Activated T-helper 2 cell treated with anti-CD3 and anti-CD28 coated beads, Interferon-gamma antibody, Interleukin-2, Interleukin-4, amounts not matched to agents 10 μg/mL and 5 μg/mL and 100 μg/mL, durations not matched to agents 14 hours and 24 hours and 36 hours (primary cell): ENCODE measurements at regions not wholly inside any gene's neighbourhood (a gene's known extent, or its start where the extent isn't known, plus 50 kb on each side); places are given as distances from the start of the nearest gene placed in this dataset.

Source experiments
- DNase-seq: peaks from one replicate; pipeline ENCODE4 v3.0.0; 2021; ENCODE audit warnings: low spot score
- H3K27ac Mint-ChIP-seq: one replicate; pipeline ENCODE4 v1.8.0; 2021; ENCODE audit warnings: mixed read lengths
- H3K27me3 Mint-ChIP-seq: one replicate; pipeline ENCODE4 v1.8.0; 2021; ENCODE audit warnings: low read depth, mixed read lengths
- H3K36me3 Mint-ChIP-seq: one replicate; pipeline ENCODE4 v1.8.0; 2021; ENCODE audit warnings: low read depth, mixed read lengths
- H3K4me1 Mint-ChIP-seq: one replicate; pipeline ENCODE4 v1.8.0; 2021; ENCODE audit warnings: low read depth, mixed read lengths
- H3K4me3 Mint-ChIP-seq: one replicate; pipeline ENCODE4 v1.8.0; 2021; ENCODE audit warnings: low read depth, mild to moderate bottlenecking, moderate library complexity, mixed read lengths
- H3K9me3 Mint-ChIP-seq: one replicate; pipeline ENCODE4 v1.8.0; 2021; ENCODE audit warnings: mixed read lengths
- intact Hi-C: fragments of 100-400 bp; cut with micrococcal nuclease; formaldehyde crosslinking; loops from one replicate; pipeline ENCODE4 v1.15.1; 2023

GRCh38 chr4:54976031-54976430 is 149.4 kb downstream of the KDR start:
- Mint-ChIP-seq H3K36me3 (no peaks in the 10 kb centered on the region), H3K4me3 (no peak overlapping the region), H3K9me3 (no peaks in the 10 kb centered on the region), H3K27me3 (peaks cover 8% of the 10 kb centered on the region), H3K27ac (no peak overlapping the region), H3K4me1 (peaks cover 3% of the 10 kb centered on the region)
- intact Hi-C loops, result no loop called here
- no peak for DNase-seq

DNA sequence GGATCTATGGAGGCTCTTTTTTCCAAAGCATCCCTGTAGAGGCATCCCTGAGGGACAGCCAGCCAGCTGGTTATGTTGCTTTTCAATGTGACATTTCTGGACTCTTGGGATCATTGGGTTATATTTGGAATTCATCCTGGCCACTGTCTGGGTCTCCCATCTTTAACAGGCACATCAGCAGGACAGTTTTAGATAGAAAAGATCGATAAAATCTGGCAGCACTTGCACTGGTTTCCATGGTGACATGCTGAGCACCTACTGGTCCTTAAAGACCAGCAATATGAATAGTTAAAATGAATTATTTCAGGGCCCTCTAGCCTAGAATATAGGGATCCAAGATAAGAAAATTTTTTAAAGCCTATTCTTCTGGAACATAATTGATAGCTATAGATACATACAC is 151.6 kb downstream of the KDR start:
- intact Hi-C loops, result no loop called here
- DNase-seq, result no peak
- Mint-ChIP-seq H3K36me3 (no peaks in the 10 kb centered on the region), H3K27ac (no peak overlapping the region), H3K4me1 (peaks cover 3% of the 10 kb centered on the region), H3K4me3 (no peak overlapping the region), H3K27me3 (peaks cover 7% of the 10 kb centered on the region), H3K9me3 (no peaks in the 10 kb centered on the region)

DNA sequence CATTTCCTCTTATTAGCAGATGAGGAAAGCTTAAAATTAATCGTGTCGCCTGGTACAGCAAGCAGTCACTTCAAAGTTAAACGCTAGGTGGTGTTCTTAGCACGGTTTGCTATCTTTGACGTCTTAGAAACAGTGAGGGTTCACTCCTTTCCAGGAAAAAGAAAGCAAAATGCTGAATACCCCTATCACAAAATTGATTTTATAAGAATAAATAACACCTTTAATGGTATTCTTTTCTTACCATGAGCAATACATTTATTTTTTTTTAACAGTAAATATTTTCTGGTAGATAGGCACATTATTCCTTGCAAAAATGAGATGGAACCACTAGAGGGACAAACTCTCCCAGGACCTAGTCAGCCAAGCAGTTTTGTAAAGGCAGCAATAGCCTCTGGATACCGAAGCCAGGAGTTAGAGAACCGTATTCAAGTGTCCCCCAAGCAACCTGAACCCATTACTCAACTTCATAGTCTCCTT is 153.9 kb downstream of the KDR start:
- no peak for DNase-seq

DNA sequence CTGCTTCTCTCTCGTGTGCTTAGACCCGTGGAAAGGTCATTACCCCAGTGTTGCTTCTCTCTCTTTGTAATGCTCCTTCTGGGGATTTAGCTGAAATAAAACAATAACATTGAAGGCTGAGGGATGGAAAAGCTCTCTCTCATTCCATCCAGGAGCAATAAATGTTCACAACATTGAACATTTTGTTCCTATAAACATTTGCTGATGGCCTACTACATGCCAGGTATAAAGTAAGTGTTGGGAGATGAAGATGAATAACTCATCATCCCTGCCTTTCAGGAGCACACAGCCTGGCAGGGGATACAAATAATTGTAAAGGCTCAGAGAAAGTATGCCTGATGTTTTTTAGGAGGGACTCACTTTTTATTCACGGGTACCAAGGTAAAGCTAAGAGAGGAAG is 158.1 kb downstream of the KDR start:
- Mint-ChIP-seq H3K27ac (no peak overlapping the region), H3K36me3 (no peaks in the 10 kb centered on the region), H3K4me3 (no peak overlapping the region), H3K4me1 (peaks cover 3% of the 10 kb centered on the region), H3K9me3 (no peaks in the 10 kb centered on the region), H3K27me3 (peaks cover 2% of the 10 kb centered on the region)
- DNase-seq, result no peak
- intact Hi-C loops, result loop anchor here (10.0 kb wide), 1 partner anchor 652 kb away; no protein-coding TSS in a partner anchor

More for the DNA sequence above, 153.9 kb downstream of the KDR start:
- Mint-ChIP-seq H3K4me1 (peaks cover 3% of the 10 kb centered on the region), H3K27me3 (peaks cover 5% of the 10 kb centered on the region), H3K27ac (no peak overlapping the region), H3K4me3 (no peak overlapping the region), H3K9me3 (no peaks in the 10 kb centered on the region), H3K36me3 (no peaks in the 10 kb centered on the region)
- intact Hi-C loops, result loop anchor here (1.0 kb wide), 1 partner anchor 350 kb away; no protein-coding TSS in a partner anchor

- H3K4me3 Mint-ChIP-seq, result no peak overlapping the region
- H3K27ac Mint-ChIP-seq, result no peak overlapping the region
- H3K36me3 Mint-ChIP-seq, result no peaks in the 10 kb centered on the region
- intact Hi-C loops, result loop anchor here (10.0 kb wide), 1 partner anchor 647 kb away; no protein-coding TSS in a partner anchor
- no peak for DNase-seq
- H3K4me1 Mint-ChIP-seq, result peaks cover 3% of the 10 kb centered on the region
- H3K9me3 Mint-ChIP-seq, result no peaks in the 10 kb centered on the region
- peaks cover 2% of the 10 kb centered on the region for H3K27me3 Mint-ChIP-seq
Observed at GRCh38 chr4:54961357-54961975, 163.9 kb downstream of the KDR start.

GRCh38 chr4:54959651-54960116 is 165.7 kb downstream of the KDR start:
- Mint-ChIP-seq H3K27ac (no peak overlapping the region), H3K9me3 (no peaks in the 10 kb centered on the region), H3K4me3 (no peak overlapping the region), H3K36me3 (no peaks in the 10 kb centered on the region), H3K27me3 (peaks cover 2% of the 10 kb centered on the region), H3K4me1 (peaks cover 3% of the 10 kb centered on the region)
- no peak for DNase-seq
- intact Hi-C loops, result loop anchor here (10.0 kb wide), 1 partner anchor 645 kb away; no protein-coding TSS in a partner anchor

DNA sequence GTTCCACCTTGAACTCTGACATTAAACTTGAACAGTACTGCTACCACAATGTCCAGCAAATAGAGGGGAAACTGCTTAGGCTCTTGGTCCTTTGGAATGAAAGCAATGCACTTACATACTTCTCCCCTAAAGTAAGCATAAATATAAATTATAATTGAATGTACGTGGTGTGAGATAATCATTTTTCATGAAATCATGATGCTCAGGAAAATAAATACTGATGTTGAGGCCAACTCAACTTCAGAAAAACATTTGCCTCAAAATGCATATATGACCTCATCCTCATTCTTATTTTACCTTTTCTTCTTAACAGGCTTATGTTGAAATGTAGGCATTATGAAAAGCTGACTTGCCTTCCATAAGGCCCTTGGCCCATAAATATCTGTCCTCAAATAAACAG is 166.3 kb downstream of the KDR start:
- H3K4me3 Mint-ChIP-seq, result no peak overlapping the region
- no peaks in the 10 kb centered on the region for H3K9me3 Mint-ChIP-seq
- H3K27me3 Mint-ChIP-seq, result no peaks in the 10 kb centered on the region
- intact Hi-C loops, result no loop called here
- H3K27ac Mint-ChIP-seq, result no peak overlapping the region
- H3K4me1 Mint-ChIP-seq, result peaks cover 3% of the 10 kb centered on the region
- no peaks in the 10 kb centered on the region for H3K36me3 Mint-ChIP-seq
- no peak for DNase-seq

- Mint-ChIP-seq H3K36me3 (no peaks in the 10 kb centered on the region), H3K4me3 (no peak overlapping the region), H3K27me3 (no peaks in the 10 kb centered on the region), H3K27ac (no peak overlapping the region), H3K9me3 (no peaks in the 10 kb centered on the region), H3K4me1 (peaks cover 3% of the 10 kb centered on the region)
- no peak for DNase-seq
- intact Hi-C loops, result no loop called here
Observed at GRCh38 chr4:54958236-54958635, 167.2 kb downstream of the KDR start.

GRCh38 chr4:54954656-54955388 is 170.6 kb downstream of the KDR start:
- H3K4me1 Mint-ChIP-seq, result peaks cover 3% of the 10 kb centered on the region
- intact Hi-C loops, result no loop called here
- H3K4me3 Mint-ChIP-seq, result no peak overlapping the region
- H3K27ac Mint-ChIP-seq, result no peak overlapping the region
- no peak for DNase-seq
- H3K27me3 Mint-ChIP-seq, result no peaks in the 10 kb centered on the region
- no peaks in the 10 kb centered on the region for H3K36me3 Mint-ChIP-seq
- no peaks in the 10 kb centered on the region for H3K9me3 Mint-ChIP-seq

DNA sequence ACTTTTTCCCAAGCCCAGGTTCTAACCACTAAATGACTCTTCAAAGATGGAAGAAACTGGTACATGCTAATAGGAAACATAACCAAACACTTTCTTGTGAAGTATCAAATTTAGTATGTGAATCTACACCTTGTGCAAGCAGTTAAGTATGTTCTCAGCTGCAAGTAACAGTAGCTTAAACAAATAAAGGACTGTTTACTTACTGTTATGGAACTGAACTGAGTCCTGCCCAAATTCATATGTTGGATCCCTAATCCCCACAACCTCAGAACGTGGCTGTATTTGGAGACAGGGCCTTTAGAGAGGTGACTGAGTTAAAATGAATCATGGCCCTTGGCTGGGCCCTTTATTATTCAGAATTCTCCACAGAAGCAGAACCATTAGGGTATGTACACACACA is 178.7 kb downstream of the KDR start:
- Mint-ChIP-seq H3K36me3 (no peaks in the 10 kb centered on the region), H3K27me3 (no peaks in the 10 kb centered on the region), H3K4me1 (peaks cover 10% of the 10 kb centered on the region), H3K9me3 (no peaks in the 10 kb centered on the region), H3K4me3 (no peak overlapping the region), H3K27ac (no peak overlapping the region)
- intact Hi-C loops, result no loop called here
- no peak for DNase-seq

DNA sequence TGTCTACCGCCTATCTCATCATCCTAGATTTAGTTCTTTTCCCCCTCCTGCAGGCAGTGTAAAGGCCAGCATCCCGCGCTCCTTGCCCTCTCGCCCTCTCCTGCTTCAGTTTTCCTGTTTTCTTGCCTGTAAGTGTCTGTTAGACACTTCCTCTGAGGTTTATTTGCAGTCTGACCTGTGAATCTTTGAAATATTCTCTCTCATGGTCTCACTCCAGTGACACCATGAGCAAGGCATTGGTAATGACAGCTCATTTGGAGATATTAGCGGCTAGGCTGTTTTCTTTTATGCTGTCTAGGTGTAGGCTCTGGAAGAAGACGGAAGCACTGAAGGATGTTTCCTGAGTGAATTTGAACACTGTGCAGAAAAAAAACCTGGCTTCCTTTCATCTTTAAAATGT is 179.6 kb downstream of the KDR start:
- H3K36me3 Mint-ChIP-seq, result no peaks in the 10 kb centered on the region
- intact Hi-C loops, result no loop called here
- H3K27me3 Mint-ChIP-seq, result no peaks in the 10 kb centered on the region
- no peaks in the 10 kb centered on the region for H3K9me3 Mint-ChIP-seq
- H3K27ac Mint-ChIP-seq, result no peak overlapping the region
- peaks cover 19% of the 10 kb centered on the region for H3K4me1 Mint-ChIP-seq
- DNase-seq, result no peak
- no peak overlapping the region for H3K4me3 Mint-ChIP-seq

- peak overlapping the region; percentile 65 for H3K27ac Mint-ChIP-seq
- no peaks in the 10 kb centered on the region for H3K36me3 Mint-ChIP-seq
- peak; percentile 28 for DNase-seq
- no peak overlapping the region for H3K4me3 Mint-ChIP-seq
- no peaks in the 10 kb centered on the region for H3K27me3 Mint-ChIP-seq
- peaks cover 22% of the 10 kb centered on the region for H3K4me1 Mint-ChIP-seq
- intact Hi-C loops, result no loop called here
- H3K9me3 Mint-ChIP-seq, result no peaks in the 10 kb centered on the region
Observed at GRCh38 chr4:54942721-54943120, 182.7 kb downstream of the KDR start.

GRCh38 chr4:54941994-54942552 is 183.3 kb downstream of the KDR start:
- intact Hi-C loops, result no loop called here
- DNase-seq, result peak; percentile 21
- Mint-ChIP-seq H3K36me3 (no peaks in the 10 kb centered on the region), H3K4me3 (no peak overlapping the region), H3K4me1 (peaks cover 26% of the 10 kb centered on the region), H3K9me3 (no peaks in the 10 kb centered on the region), H3K27ac (peak overlapping the region; percentile 36), H3K27me3 (no peaks in the 10 kb centered on the region)
